ENCODE measurements at regions not wholly inside any gene's neighbourhood (a gene's known extent, or its start where the extent isn't known, plus 50 kb on each side); places are given as distances from the start of the nearest gene placed in this dataset.
A peak's percentile ranks its signal among the peaks of the same experiment; 100 is the strongest.

- Histone ChIP-seq H2BK12ac (ENCODE audit: insufficient read length, low read depth, low read length) (no peak overlapping the region), H3K56ac (ENCODE audit: insufficient read length, low read depth, low read length) (no peak overlapping the region), H2BK15ac (ENCODE audit: low read depth, low read length) (no peak overlapping the region), H4K20me1 (ENCODE audit: control insufficient read depth, insufficient read depth, insufficient read length) (no peaks in the 10 kb centered on the region), H4K91ac (ENCODE audit: insufficient read length, low read depth, low read length) (no peak overlapping the region), H3K79me2 (ENCODE audit: insufficient read depth, low read length) (no peaks in the 10 kb centered on the region), H3K18ac (ENCODE audit: insufficient read length, low read depth, low read length) (no peak overlapping the region), H4K8ac (replicated peaks; ENCODE audit: insufficient read length, low read depth, low read length) (no peak overlapping the region), H3K9ac (ENCODE audit: extremely low read depth, insufficient read length, low read length) (no peak overlapping the region), H2BK120ac (ENCODE audit: low read depth, low read length, poor library complexity, severe bottlenecking) (no peak overlapping the region), H2BK20ac (ENCODE audit: low read depth, low read length, poor library complexity, severe bottlenecking) (no peak overlapping the region), H3K27ac (ENCODE audit: insufficient read length, low read depth, low read length) (no peak overlapping the region), H3T11ph (ENCODE audit: low read length) (no peak overlapping the region), H3K4ac (ENCODE audit: low read depth, low read length) (no peak overlapping the region), H2AK5ac (ENCODE audit: insufficient read length, low read length) (no peak overlapping the region), H3K4me1 (ENCODE audit: insufficient read depth, low read length) (no peaks in the 10 kb centered on the region; the same call in 1 of the 2 replicates), H3K79me1 (ENCODE audit: insufficient read depth, low read depth, low read length, poor library complexity, severe bottlenecking) (no peaks in the 10 kb centered on the region), H3K23me2 (ENCODE audit: insufficient read length, low read depth, low read length, poor library complexity, severe bottlenecking) (no peaks in the 10 kb centered on the region), H3K4me2 (ENCODE audit: insufficient read depth, insufficient read length, low read length) (no peak overlapping the region), H3K14ac (ENCODE audit: insufficient read depth, low read length) (no peak overlapping the region), H3K27me3 (ENCODE audit: insufficient read depth, low read length) (no peaks in the 10 kb centered on the region), H3K9me3 (ENCODE audit: control insufficient read depth, low read depth, low read length) (no peaks in the 10 kb centered on the region), H4K5ac (ENCODE audit: insufficient read length, low read depth, low read length) (no peak overlapping the region), H2BK5ac (ENCODE audit: insufficient read length, low read length) (no peak overlapping the region), H3K23ac (ENCODE audit: insufficient read length, low read depth, low read length) (no peak overlapping the region), H2AFZ (ENCODE audit: low read length) (no peak overlapping the region)
- Mint-ChIP-seq H3K4me3 (no peak overlapping the region), H3K36me3 (ENCODE audit: insufficient read depth in 1 of 3, low read depth in 3 of 3) (no peaks in the 10 kb centered on the region), H3K27ac (peak overlapping the region in 1 of 3 experiments; percentile 1; a peak in 3 of 7 replicates), H3K9me3 (no peaks in the 10 kb centered on the region), H3K4me1 (peaks cover 10 to 15% of the 10 kb centered on the region in 2 experiments), H3K27me3 (ENCODE audit: low read depth) (no peaks in the 10 kb centered on the region)
- no CpG with 5 or more reads among the region's 4 CpGs for WGBS (ENCODE audit: extremely low coverage, insufficient read length, low lambda C conversion rate)
- TF ChIP-seq, protein P1, sequence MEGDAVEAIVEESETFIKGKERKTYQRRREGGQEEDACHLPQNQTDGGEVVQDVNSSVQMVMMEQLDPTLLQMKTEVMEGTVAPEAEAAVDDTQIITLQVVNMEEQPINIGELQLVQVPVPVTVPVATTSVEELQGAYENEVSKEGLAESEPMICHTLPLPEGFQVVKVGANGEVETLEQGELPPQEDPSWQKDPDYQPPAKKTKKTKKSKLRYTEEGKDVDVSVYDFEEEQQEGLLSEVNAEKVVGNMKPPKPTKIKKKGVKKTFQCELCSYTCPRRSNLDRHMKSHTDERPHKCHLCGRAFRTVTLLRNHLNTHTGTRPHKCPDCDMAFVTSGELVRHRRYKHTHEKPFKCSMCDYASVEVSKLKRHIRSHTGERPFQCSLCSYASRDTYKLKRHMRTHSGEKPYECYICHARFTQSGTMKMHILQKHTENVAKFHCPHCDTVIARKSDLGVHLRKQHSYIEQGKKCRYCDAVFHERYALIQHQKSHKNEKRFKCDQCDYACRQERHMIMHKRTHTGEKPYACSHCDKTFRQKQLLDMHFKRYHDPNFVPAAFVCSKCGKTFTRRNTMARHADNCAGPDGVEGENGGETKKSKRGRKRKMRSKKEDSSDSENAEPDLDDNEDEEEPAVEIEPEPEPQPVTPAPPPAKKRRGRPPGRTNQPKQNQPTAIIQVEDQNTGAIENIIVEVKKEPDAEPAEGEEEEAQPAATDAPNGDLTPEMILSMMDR (conservative IDR thresholded peaks at IDR 0.05): no peak
- no peak for DNase-seq
These were observed 338.3 kb downstream of the CBLN4 start for GRCh38 chr20:55667024-55667423.

Data from H9 (cell line).